Smooth muscle cell (in vitro differentiated cells): ENCODE measurements at regions not wholly inside any gene's neighbourhood (a gene's known extent, or its start where the extent isn't known, plus 50 kb on each side); places are given as distances from the start of the nearest gene placed in this dataset.

Experiments used
- DNase-seq: peaks from one replicate; lab custom pipeline; 2025; ENCODE audit not compliant: unreplicated experiment; lab: John Stamatoyannopoulos, UW
- H2AFZ ChIP-seq: fragments of 200-600 bp; sonication (generic); 2 replicates; pipeline ENCODE4 v1.6.0; 2016; ENCODE audit warnings: antibody characterized with exemption, low read depth, mild to moderate bottlenecking
- H3F3A ChIP-seq: fragments of 200-600 bp; sonication (generic); 2 replicates; pipeline ENCODE4 v1.6.0; 2017; ENCODE audit warnings: antibody characterized with exemption, low read depth
- H3K27ac ChIP-seq: fragments of 200-600 bp; sonication (generic); 2 replicates; pipeline ENCODE4 v1.5.1; 2016; ENCODE audit warnings: low read depth, mild to moderate bottlenecking
- H3K27me3 ChIP-seq: fragments of 200-600 bp; sonication (generic); 2 replicates; pipeline ENCODE4 v1.6.1; 2016; ENCODE audit warnings: low read depth, mild to moderate bottlenecking
- H3K36me3 ChIP-seq: fragments of 200-600 bp; sonication (generic); 2 replicates; pipeline ENCODE4 v1.5.1; 2016; ENCODE audit warnings: low read depth
- H3K4me1 ChIP-seq: fragments of 200-600 bp; sonication (generic); 2 replicates; pipeline ENCODE4 v1.5.1; 2016; ENCODE audit warnings: low read depth
- H3K4me2 ChIP-seq: fragments of 200-600 bp; sonication (generic); 2 replicates; pipeline ENCODE4 v1.6.0; 2016; ENCODE audit warnings: mild to moderate bottlenecking
- H3K4me3 ChIP-seq: fragments of 200-600 bp; sonication (generic); 2 replicates; pipeline ENCODE4 v1.5.1; 2016; ENCODE audit warnings: mild to moderate bottlenecking
- H3K79me2 ChIP-seq: fragments of 200-600 bp; sonication (generic); 2 replicates; pipeline ENCODE4 v1.6.0; 2016; ENCODE audit warnings: low read depth, mild to moderate bottlenecking
- H3K9ac ChIP-seq: fragments of 200-600 bp; sonication (generic); 2 replicates; pipeline ENCODE4 v1.6.0; 2016; ENCODE audit warnings: low read depth
- H3K9me3 ChIP-seq: fragments of 200-600 bp; sonication (generic); replicated peaks from 2 replicates; pipeline ENCODE4 v1.5.1; 2016; ENCODE audit warnings: low read depth
- H4K20me1 ChIP-seq: fragments of 200-600 bp; sonication (generic); 2 replicates; pipeline ENCODE4 v1.6.0; 2016; ENCODE audit warnings: low read depth
- WGBS: methylation state at CpG from one replicate; pipeline ENCODE4 v1.1.7; 2016; ENCODE audit warnings: low lambda C conversion rate; 5-methylcytosine and 5-hydroxymethylcytosine counted together
- TF ChIP-seq, protein P1 (sequence below): fragments of 200-600 bp; sonication (generic); IDR thresholded peaks from 2 replicates; pipeline ENCODE4 v1.5.1; 2017; ENCODE audit warnings: borderline replicate concordance, mild to moderate bottlenecking, antibody characterized with exemption; ENCODE audit not compliant: insufficient read depth, poor library complexity, severe bottlenecking

DNA sequence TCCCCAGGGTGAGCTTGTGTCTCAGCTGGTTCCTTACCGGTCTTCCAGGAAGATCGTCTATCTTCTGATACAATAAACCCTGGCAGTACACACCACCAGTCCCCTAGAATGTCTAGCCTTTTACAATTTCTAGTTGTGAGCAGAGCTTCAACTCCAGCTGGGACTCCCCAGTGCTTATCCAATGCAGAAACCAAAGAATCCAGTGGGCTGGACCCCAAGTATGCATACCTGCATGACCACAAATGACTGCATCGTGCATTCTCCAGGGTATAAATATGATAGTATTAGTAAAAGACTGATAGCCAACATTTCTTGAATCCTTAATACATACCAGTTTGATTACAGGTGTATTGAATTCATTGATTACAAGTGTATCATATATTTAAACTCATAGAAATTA is 176.0 kb downstream of the SATB1 start:
- WGBS: 91% methylated on average over 3 of the region's 3 CpGs

DNA sequence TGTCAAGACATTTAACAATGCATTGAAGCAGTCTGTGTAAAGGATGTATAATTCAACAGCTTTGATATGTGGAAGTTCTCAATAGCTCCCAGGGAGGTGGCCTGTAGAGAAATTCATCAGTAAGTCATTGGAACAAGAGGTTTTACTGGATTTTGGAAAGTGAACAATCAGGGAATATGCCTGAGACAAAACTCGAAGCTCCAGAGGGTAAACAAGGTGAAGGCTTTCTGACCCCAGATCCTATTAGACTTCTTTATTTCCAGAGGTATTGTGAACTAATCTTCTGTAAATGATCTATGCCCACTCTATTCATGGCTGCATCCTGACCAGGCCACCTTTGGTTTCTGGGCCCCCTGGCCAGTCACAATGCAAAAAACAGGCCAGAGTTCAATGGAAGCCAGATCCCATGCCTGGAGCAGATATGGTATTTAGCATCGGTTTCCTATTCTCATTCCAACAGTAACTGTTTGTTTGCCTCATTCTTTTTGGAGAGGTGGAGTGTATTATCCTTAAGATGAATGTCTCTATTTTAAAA is 177.3 kb downstream of the SATB1 start:
- Histone ChIP-seq H3K27me3 (no peaks in the 10 kb centered on the region), H3K4me3 (no peak overlapping the region), H3K27ac (no peak overlapping the region), H4K20me1 (no peaks in the 10 kb centered on the region), H3F3A (no peaks in the 10 kb centered on the region), H3K9ac (no peak overlapping the region), H3K4me2 (no peak overlapping the region), H3K9me3 (no peaks in the 10 kb centered on the region), H3K36me3 (no peaks in the 10 kb centered on the region), H3K79me2 (no peaks in the 10 kb centered on the region), H2AFZ (no peak overlapping the region), H3K4me1 (no peaks in the 10 kb centered on the region)
- whole genome bisulfite sequencing: 60% methylated on average over 2 of the region's 2 CpGs
- TF ChIP-seq, protein P1, sequence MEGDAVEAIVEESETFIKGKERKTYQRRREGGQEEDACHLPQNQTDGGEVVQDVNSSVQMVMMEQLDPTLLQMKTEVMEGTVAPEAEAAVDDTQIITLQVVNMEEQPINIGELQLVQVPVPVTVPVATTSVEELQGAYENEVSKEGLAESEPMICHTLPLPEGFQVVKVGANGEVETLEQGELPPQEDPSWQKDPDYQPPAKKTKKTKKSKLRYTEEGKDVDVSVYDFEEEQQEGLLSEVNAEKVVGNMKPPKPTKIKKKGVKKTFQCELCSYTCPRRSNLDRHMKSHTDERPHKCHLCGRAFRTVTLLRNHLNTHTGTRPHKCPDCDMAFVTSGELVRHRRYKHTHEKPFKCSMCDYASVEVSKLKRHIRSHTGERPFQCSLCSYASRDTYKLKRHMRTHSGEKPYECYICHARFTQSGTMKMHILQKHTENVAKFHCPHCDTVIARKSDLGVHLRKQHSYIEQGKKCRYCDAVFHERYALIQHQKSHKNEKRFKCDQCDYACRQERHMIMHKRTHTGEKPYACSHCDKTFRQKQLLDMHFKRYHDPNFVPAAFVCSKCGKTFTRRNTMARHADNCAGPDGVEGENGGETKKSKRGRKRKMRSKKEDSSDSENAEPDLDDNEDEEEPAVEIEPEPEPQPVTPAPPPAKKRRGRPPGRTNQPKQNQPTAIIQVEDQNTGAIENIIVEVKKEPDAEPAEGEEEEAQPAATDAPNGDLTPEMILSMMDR: no peak
- no peak for DNase-seq

More for the DNA sequence above, 176.0 kb downstream of the SATB1 start:
- H3K9ac ChIP-seq: no peak overlapping the region
- H3K27ac ChIP-seq: no peak overlapping the region
- H3K4me3 ChIP-seq: no peak overlapping the region
- no peak for DNase-seq
- no peaks in the 10 kb centered on the region for H3K36me3 ChIP-seq
- H4K20me1 ChIP-seq: no peaks in the 10 kb centered on the region
- no peak overlapping the region for H2AFZ ChIP-seq
- H3K4me1 ChIP-seq: no peaks in the 10 kb centered on the region
- H3K4me2 ChIP-seq: no peak overlapping the region
- H3K79me2 ChIP-seq: no peaks in the 10 kb centered on the region
- no peaks in the 10 kb centered on the region for H3F3A ChIP-seq
- H3K9me3 ChIP-seq: no peaks in the 10 kb centered on the region
- TF ChIP-seq, protein P1: no peak
- H3K27me3 ChIP-seq: no peaks in the 10 kb centered on the region

DNA sequence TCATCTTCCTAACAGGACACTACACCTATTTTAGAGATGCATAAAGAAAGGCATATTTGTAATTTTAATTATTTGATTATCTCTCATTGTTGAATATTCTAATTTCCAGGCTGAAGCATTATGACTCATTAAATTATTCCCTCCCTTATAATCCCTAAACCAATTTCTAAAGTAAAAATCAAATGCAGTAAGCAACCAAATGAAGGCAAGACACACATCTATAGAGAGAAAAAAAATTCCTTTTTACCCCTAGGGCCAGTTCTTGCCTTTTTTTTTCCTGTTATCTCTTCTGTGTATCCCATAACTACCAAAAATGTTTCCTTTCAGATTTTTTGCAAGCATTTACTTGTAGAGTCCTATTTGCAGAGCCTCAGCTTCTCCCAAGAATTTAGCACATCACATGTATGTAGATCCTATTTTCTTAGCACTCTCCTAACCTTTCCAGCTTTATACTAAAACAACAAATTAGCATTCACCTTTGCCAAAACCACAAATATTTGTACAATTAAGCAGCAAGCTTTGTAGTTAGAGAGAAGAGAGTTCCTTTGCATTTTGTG is 177.9 kb downstream of the SATB1 start:
- H3K79me2 ChIP-seq: no peaks in the 10 kb centered on the region
- no peaks in the 10 kb centered on the region for H3F3A ChIP-seq
- no peaks in the 10 kb centered on the region for H3K27me3 ChIP-seq
- no peaks in the 10 kb centered on the region for H3K36me3 ChIP-seq
- H3K4me3 ChIP-seq: no peak overlapping the region
- H3K4me2 ChIP-seq: no peak overlapping the region
- H3K27ac ChIP-seq: no peak overlapping the region
- H4K20me1 ChIP-seq: no peaks in the 10 kb centered on the region
- H2AFZ ChIP-seq: no peak overlapping the region
- no peaks in the 10 kb centered on the region for H3K9me3 ChIP-seq
- no peak for DNase-seq
- no peaks in the 10 kb centered on the region for H3K4me1 ChIP-seq
- no peak overlapping the region for H3K9ac ChIP-seq
- TF ChIP-seq, protein P1: no peak
